ENCODE measurements at regions not wholly inside any gene's neighbourhood (a gene's known extent, or its start where the extent isn't known, plus 50 kb on each side); places are given as distances from the start of the nearest gene placed in this dataset.

DNA sequence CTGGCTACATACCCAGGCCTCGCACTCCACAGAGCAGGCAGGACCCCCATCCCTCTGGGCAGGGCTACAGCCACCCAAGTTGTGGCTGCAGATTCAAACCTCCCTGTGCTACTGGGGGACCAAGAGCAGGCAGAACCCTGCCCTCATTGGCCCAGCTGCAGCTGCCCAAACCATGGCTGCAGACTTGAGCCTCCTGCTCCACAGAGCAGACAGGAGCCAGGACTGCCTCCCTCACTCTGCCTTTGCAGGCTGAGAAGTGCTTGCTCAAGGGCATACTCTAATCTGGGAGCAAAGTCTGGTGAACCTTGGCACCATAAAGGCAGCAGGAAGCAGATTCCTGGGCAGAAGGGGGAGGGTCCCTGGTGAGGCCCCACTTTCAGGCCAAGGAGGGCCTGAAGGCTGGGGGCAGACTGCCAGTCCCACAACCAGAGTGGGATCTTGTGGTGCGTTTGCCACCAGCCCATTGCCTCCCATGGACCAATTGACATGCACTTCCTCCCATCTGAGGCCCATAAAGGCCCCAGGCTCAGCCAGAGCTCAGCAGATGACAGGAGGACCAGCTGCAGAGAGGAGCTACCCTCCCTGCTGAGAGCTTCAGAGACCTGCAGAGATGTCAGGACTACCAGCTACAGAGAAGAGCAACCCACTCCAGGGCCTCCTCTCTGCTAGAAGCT is 64.2 kb upstream of the EPHA6 start:
- Histone ChIP-seq H3K4me1 (no peaks in the 10 kb centered on the region), H3K27me3 (no peaks in the 10 kb centered on the region), H3K4me3 (no peak overlapping the region), H3K27ac (no peak overlapping the region), H3K36me3 (no peaks in the 10 kb centered on the region), H3K9me3 (no peaks in the 10 kb centered on the region)
- ATAC-seq, result no peak
- WGBS, 2 donors (ENCODE audit: low coverage in 1 of 2), result no CpG with 5 or more reads among the region's 2 CpGs
- TF ChIP-seq POLR2AphosphoS5 (IDR thresholded peaks at IDR 0.05), result no peak
- TF ChIP-seq, protein P1, sequence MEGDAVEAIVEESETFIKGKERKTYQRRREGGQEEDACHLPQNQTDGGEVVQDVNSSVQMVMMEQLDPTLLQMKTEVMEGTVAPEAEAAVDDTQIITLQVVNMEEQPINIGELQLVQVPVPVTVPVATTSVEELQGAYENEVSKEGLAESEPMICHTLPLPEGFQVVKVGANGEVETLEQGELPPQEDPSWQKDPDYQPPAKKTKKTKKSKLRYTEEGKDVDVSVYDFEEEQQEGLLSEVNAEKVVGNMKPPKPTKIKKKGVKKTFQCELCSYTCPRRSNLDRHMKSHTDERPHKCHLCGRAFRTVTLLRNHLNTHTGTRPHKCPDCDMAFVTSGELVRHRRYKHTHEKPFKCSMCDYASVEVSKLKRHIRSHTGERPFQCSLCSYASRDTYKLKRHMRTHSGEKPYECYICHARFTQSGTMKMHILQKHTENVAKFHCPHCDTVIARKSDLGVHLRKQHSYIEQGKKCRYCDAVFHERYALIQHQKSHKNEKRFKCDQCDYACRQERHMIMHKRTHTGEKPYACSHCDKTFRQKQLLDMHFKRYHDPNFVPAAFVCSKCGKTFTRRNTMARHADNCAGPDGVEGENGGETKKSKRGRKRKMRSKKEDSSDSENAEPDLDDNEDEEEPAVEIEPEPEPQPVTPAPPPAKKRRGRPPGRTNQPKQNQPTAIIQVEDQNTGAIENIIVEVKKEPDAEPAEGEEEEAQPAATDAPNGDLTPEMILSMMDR (IDR thresholded peaks at IDR 0.05), result no peak
- no peak for TF ChIP-seq EP300 (IDR thresholded peaks at IDR 0.05)
- TF ChIP-seq POLR2A (IDR thresholded peaks at IDR 0.05), result no peak

DNA sequence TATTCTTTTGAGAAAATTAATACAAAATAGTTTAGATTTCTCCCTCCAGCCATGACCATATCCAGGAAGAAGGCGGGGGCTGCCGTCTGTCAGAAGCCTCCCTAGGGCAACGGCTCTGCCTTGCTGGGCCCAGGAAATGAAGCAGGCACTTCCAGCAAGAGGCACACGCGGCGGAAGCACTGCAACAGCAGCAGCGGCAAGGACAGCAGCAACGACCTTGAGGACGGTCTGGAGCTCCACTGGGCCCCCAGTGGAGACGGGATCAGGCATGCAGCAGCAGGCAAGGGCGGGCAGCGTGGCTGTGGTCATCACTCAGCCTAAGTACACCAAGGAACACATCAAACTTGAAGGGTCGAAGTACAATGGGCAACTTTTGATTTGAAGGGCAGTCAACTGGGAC is 61.3 kb upstream of the EPHA6 start:
- no peak overlapping the region for H3K27ac ChIP-seq
- H3K27me3 ChIP-seq, result no peaks in the 10 kb centered on the region
- H3K36me3 ChIP-seq, result no peaks in the 10 kb centered on the region
- no peaks in the 10 kb centered on the region for H3K9me3 ChIP-seq
- H3K4me3 ChIP-seq, result no peak overlapping the region
- TF ChIP-seq, protein P1 (IDR thresholded peaks at IDR 0.05), result no peak
- TF ChIP-seq POLR2AphosphoS5 (IDR thresholded peaks at IDR 0.05) (no peak), EP300 (IDR thresholded peaks at IDR 0.05) (no peak), POLR2A (IDR thresholded peaks at IDR 0.05) (no peak)
- 40% methylated on average over 1 of the region's 13 CpGs; no CpG with 5 or more reads in 1 of the 2 donors for WGBS, 2 donors (ENCODE audit: low coverage in 1 of 2)
- H3K4me1 ChIP-seq, result no peaks in the 10 kb centered on the region
- no peak for ATAC-seq

DNA sequence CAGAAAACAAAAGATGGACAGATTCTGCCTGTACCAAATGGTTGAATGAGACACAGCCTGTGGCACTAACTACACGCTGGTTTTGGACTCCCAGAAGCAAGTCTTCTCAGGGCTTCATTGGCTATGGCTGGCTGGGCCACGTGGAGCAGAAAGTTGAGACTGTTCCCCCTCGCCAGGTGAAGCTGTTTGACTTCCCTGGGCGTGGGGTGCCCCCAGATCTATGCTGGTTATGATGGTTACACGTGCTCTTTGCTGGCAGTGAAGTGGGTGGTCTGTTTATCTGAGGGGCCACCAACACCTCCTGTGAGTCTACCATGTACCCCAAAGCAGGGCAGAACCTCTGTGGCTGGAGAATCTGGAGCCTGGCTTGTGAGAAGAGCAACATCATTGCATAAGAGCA is 60.3 kb upstream of the EPHA6 start:
- WGBS, 2 donors (ENCODE audit: low coverage in 1 of 2), result 64% methylated on average over 2 of the region's 5 CpGs; no CpG with 5 or more reads in 1 of the 2 donors

DNA sequence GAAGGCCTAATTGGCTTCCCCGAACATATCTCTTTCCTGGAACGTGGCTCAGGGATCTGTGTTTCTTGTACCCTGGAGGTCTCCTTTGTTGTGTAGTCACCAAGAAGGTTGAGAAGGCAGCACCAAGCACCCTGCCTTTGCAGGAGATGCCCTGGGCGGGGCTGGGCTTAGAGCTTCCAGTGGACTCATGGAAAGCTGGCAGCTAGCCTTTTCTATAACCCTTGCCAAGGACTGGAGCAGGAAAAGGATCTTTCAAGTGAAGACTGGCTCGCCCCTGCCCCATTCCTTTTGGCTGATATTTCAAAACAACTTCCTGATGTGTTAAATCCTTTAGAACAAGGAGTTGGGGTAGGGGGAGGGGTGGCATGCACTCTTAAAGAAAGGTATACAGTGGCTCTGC is 58.9 kb upstream of the EPHA6 start:
- no peak for TF ChIP-seq POLR2A (IDR thresholded peaks at IDR 0.05)
- TF ChIP-seq EP300 (IDR thresholded peaks at IDR 0.05), result no peak
- TF ChIP-seq, protein P1 (IDR thresholded peaks at IDR 0.05), result no peak
- no peak for TF ChIP-seq POLR2AphosphoS5 (IDR thresholded peaks at IDR 0.05)
- 45% methylated on average over 3 of the region's 4 CpGs; no CpG with 5 or more reads in 1 of the 2 donors for WGBS, 2 donors (ENCODE audit: low coverage in 1 of 2)
- no peaks in the 10 kb centered on the region for H3K36me3 ChIP-seq
- no peak overlapping the region for H3K27ac ChIP-seq
- no peaks in the 10 kb centered on the region for H3K9me3 ChIP-seq
- H3K27me3 ChIP-seq, result no peaks in the 10 kb centered on the region
- ATAC-seq, result no peak
- no peaks in the 10 kb centered on the region for H3K4me1 ChIP-seq
- H3K4me3 ChIP-seq, result no peak overlapping the region

More for the DNA sequence above, 60.3 kb upstream of the EPHA6 start:
- no peaks in the 10 kb centered on the region for H3K27me3 ChIP-seq
- no peak overlapping the region for H3K4me3 ChIP-seq
- H3K4me1 ChIP-seq, result no peaks in the 10 kb centered on the region
- H3K9me3 ChIP-seq, result no peaks in the 10 kb centered on the region
- no peaks in the 10 kb centered on the region for H3K36me3 ChIP-seq
- TF ChIP-seq, protein P1 (IDR thresholded peaks at IDR 0.05), result no peak
- TF ChIP-seq POLR2A (IDR thresholded peaks at IDR 0.05), result no peak
- no peak for TF ChIP-seq POLR2AphosphoS5 (IDR thresholded peaks at IDR 0.05)
- no peak for TF ChIP-seq EP300 (IDR thresholded peaks at IDR 0.05)
- no peak overlapping the region for H3K27ac ChIP-seq
- ATAC-seq, result no peak

DNA sequence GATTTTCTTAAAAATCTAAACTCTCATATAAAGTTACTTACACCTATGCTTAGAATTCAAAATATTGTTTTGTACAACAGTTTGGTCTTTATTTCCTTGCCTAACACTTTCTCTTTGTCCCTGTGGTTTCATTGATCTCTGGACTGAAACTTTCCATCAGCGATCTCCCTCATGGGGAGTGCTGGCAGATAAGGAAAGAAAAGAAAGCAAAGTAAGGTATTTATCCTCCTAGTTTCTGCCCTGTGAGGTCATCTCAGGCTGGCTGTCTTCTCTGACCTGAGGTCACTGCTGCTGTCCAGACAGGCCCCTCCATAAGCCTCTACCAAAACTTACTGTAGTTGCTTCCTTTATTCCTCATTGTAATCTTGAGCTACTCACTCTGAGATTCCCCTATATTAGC is 57.9 kb upstream of the EPHA6 start:
- WGBS, 2 donors (ENCODE audit: low coverage in 1 of 2), result 33 to 69% methylated on average over 1 of the region's 1 CpG
- ATAC-seq, result no peak
- TF ChIP-seq POLR2AphosphoS5 (IDR thresholded peaks at IDR 0.05) (no peak), POLR2A (IDR thresholded peaks at IDR 0.05) (no peak), EP300 (IDR thresholded peaks at IDR 0.05) (no peak)
- TF ChIP-seq, protein P1 (IDR thresholded peaks at IDR 0.05), result no peak
- no peak overlapping the region for H3K27ac ChIP-seq
- H3K27me3 ChIP-seq, result no peaks in the 10 kb centered on the region
- H3K36me3 ChIP-seq, result no peaks in the 10 kb centered on the region
- no peak overlapping the region for H3K4me3 ChIP-seq
- no peaks in the 10 kb centered on the region for H3K9me3 ChIP-seq
- H3K4me1 ChIP-seq, result no peaks in the 10 kb centered on the region

Data from gastroesophageal sphincter (tissue), 4 donors.